ENCODE measurements at regions not wholly inside any gene's neighbourhood (a gene's known extent, or its start where the extent isn't known, plus 50 kb on each side); places are given as distances from the start of the nearest gene placed in this dataset.

- H3K4me3 ChIP-seq (ENCODE audit: insufficient read depth in 1 of 2, low read depth in 1 of 2, low read length in 2 of 2), result no peak overlapping the region
- H2BK120ac ChIP-seq (ENCODE audit: low read depth, low read length), result no peak overlapping the region
- H4K8ac ChIP-seq (ENCODE audit: low read length), result no peak overlapping the region
- DNase-seq, result no peak
- H3K4me2 ChIP-seq (ENCODE audit: low read length, poor library complexity, severe bottlenecking), result no peak overlapping the region
- WGBS, result 75% methylated on average over 15 of the region's 15 CpGs
- H3K9me3 ChIP-seq (ENCODE audit: control insufficient read depth, low read length), result peaks cover 12% of the 10 kb centered on the region
- no peak overlapping the region for H3K23ac ChIP-seq (ENCODE audit: low read length in 2 of 2)
- H3K9ac ChIP-seq (ENCODE audit: low read length), result no peak overlapping the region
- no peak overlapping the region for H3K14ac ChIP-seq (ENCODE audit: low read length in 2 of 2)
- H4K91ac ChIP-seq (ENCODE audit: low read length), result no peak overlapping the region
- H3K79me1 ChIP-seq (replicated peaks; ENCODE audit: low read length, poor library complexity, severe bottlenecking), result no peaks in the 10 kb centered on the region
- no peak overlapping the region for H2BK12ac ChIP-seq (ENCODE audit: low read length in 2 of 2)
- no peak overlapping the region for H3K18ac ChIP-seq (ENCODE audit: low read depth in 1 of 2, low read length in 2 of 2)
- no peak overlapping the region for H3K4ac ChIP-seq (ENCODE audit: low read depth in 1 of 2, low read length in 2 of 2)
- H2AFZ ChIP-seq (ENCODE audit: low read depth, low read length), result no peak overlapping the region
- H3K27me3 ChIP-seq (ENCODE audit: control insufficient read depth in 1 of 2, insufficient read depth in 1 of 2, low read length in 2 of 2), result peaks cover 33 to 70% of the 10 kb centered on the region in 2 experiments
- H2BK15ac ChIP-seq (ENCODE audit: low read depth, poor library complexity, severe bottlenecking), result no peak overlapping the region
- H2BK5ac ChIP-seq (ENCODE audit: low read depth, low read length, poor library complexity, severe bottlenecking), result no peak overlapping the region
- H3K27ac ChIP-seq (ENCODE audit: low read length, poor library complexity, severe bottlenecking), result no peak overlapping the region
- no peaks in the 10 kb centered on the region for H3K4me1 ChIP-seq (ENCODE audit: control insufficient read depth, insufficient read depth, low read depth, low read length)
- H2AK5ac ChIP-seq (ENCODE audit: low read length, severe bottlenecking), result no peak overlapping the region
- no peaks in the 10 kb centered on the region for H3K36me3 ChIP-seq (ENCODE audit: control insufficient read depth in 1 of 2, insufficient read depth in 2 of 2, low read depth in 1 of 2, low read length in 2 of 2)
Measured at GRCh38 chr1:11357276-11357675, 84.3 kb downstream of the UBIAD1 start.

- H3K9me3 ChIP-seq (ENCODE audit: control insufficient read depth, low read length), result peaks cover 8% of the 10 kb centered on the region
- no peak overlapping the region for H2BK12ac ChIP-seq (ENCODE audit: low read length in 2 of 2)
- H3K23ac ChIP-seq (ENCODE audit: low read length in 2 of 2), result no peak overlapping the region
- H3K4ac ChIP-seq (ENCODE audit: low read depth in 1 of 2, low read length in 2 of 2), result no peak overlapping the region
- H3K36me3 ChIP-seq (ENCODE audit: control insufficient read depth in 1 of 2, insufficient read depth in 2 of 2, low read depth in 1 of 2, low read length in 2 of 2), result no peaks in the 10 kb centered on the region
- no peak overlapping the region for H3K27ac ChIP-seq (ENCODE audit: low read length, poor library complexity, severe bottlenecking)
- DNase-seq, result no peak
- H3K9ac ChIP-seq (ENCODE audit: low read length), result no peak overlapping the region
- H4K91ac ChIP-seq (ENCODE audit: low read length), result no peak overlapping the region
- H3K4me1 ChIP-seq (ENCODE audit: control insufficient read depth, insufficient read depth, low read depth, low read length), result no peaks in the 10 kb centered on the region
- no peak overlapping the region for H3K14ac ChIP-seq (ENCODE audit: low read length in 2 of 2)
- H3K18ac ChIP-seq (ENCODE audit: low read depth in 1 of 2, low read length in 2 of 2), result no peak overlapping the region
- no peak overlapping the region for H2BK15ac ChIP-seq (ENCODE audit: low read depth, poor library complexity, severe bottlenecking)
- no peaks in the 10 kb centered on the region for H3K79me1 ChIP-seq (replicated peaks; ENCODE audit: low read length, poor library complexity, severe bottlenecking)
- H2AK5ac ChIP-seq (ENCODE audit: low read length, severe bottlenecking), result no peak overlapping the region
- H2BK120ac ChIP-seq (ENCODE audit: low read depth, low read length), result no peak overlapping the region
- H3K4me2 ChIP-seq (ENCODE audit: low read length, poor library complexity, severe bottlenecking), result no peak overlapping the region
- WGBS, result 68% methylated on average over 6 of the region's 6 CpGs
- no peak overlapping the region for H2BK5ac ChIP-seq (ENCODE audit: low read depth, low read length, poor library complexity, severe bottlenecking)
- peaks cover 33 to 73% of the 10 kb centered on the region in 2 experiments for H3K27me3 ChIP-seq (ENCODE audit: control insufficient read depth in 1 of 2, insufficient read depth in 1 of 2, low read length in 2 of 2)
- no peak overlapping the region for H4K8ac ChIP-seq (ENCODE audit: low read length)
- no peak overlapping the region for H2AFZ ChIP-seq (ENCODE audit: low read depth, low read length)
- no peak overlapping the region for H3K4me3 ChIP-seq (ENCODE audit: insufficient read depth in 1 of 2, low read depth in 1 of 2, low read length in 2 of 2)
Measured at GRCh38 chr1:11358984-11359383, 86.0 kb downstream of the UBIAD1 start.

- no peak overlapping the region for H3K4ac ChIP-seq (ENCODE audit: low read depth in 1 of 2, low read length in 2 of 2)
- H4K8ac ChIP-seq (ENCODE audit: low read length), result no peak overlapping the region
- no peaks in the 10 kb centered on the region for H3K79me1 ChIP-seq (replicated peaks; ENCODE audit: low read length, poor library complexity, severe bottlenecking)
- no peak overlapping the region for H3K27ac ChIP-seq (ENCODE audit: low read length, poor library complexity, severe bottlenecking)
- H2BK5ac ChIP-seq (ENCODE audit: low read depth, low read length, poor library complexity, severe bottlenecking), result no peak overlapping the region
- H2BK120ac ChIP-seq (ENCODE audit: low read depth, low read length), result no peak overlapping the region
- no peak overlapping the region for H3K4me2 ChIP-seq (ENCODE audit: low read length, poor library complexity, severe bottlenecking)
- H3K4me1 ChIP-seq (ENCODE audit: control insufficient read depth, insufficient read depth, low read depth, low read length), result no peaks in the 10 kb centered on the region
- DNase-seq, result no peak
- H2AK5ac ChIP-seq (ENCODE audit: low read length, severe bottlenecking), result no peak overlapping the region
- H2AFZ ChIP-seq (ENCODE audit: low read depth, low read length), result no peak overlapping the region
- H2BK12ac ChIP-seq (ENCODE audit: low read length in 2 of 2), result no peak overlapping the region
- no peak overlapping the region for H3K9ac ChIP-seq (ENCODE audit: low read length)
- no peak overlapping the region for H3K4me3 ChIP-seq (ENCODE audit: insufficient read depth in 1 of 2, low read depth in 1 of 2, low read length in 2 of 2)
- H3K9me3 ChIP-seq (ENCODE audit: control insufficient read depth, low read length), result no peaks in the 10 kb centered on the region
- no peak overlapping the region for H3K18ac ChIP-seq (ENCODE audit: low read depth in 1 of 2, low read length in 2 of 2)
- H4K91ac ChIP-seq (ENCODE audit: low read length), result no peak overlapping the region
- no peaks in the 10 kb centered on the region for H3K36me3 ChIP-seq (ENCODE audit: control insufficient read depth in 1 of 2, insufficient read depth in 2 of 2, low read depth in 1 of 2, low read length in 2 of 2)
- no peak overlapping the region for H2BK15ac ChIP-seq (ENCODE audit: low read depth, poor library complexity, severe bottlenecking)
- peaks cover 12 to 44% of the 10 kb centered on the region in 2 experiments for H3K27me3 ChIP-seq (ENCODE audit: control insufficient read depth in 1 of 2, insufficient read depth in 1 of 2, low read length in 2 of 2)
- no peak overlapping the region for H3K14ac ChIP-seq (ENCODE audit: low read length in 2 of 2)
- H3K23ac ChIP-seq (ENCODE audit: low read length in 2 of 2), result no peak overlapping the region
- 70% methylated on average over 16 of the region's 16 CpGs for WGBS
Measured at GRCh38 chr1:11362547-11363021, 89.6 kb downstream of the UBIAD1 start.

- Histone ChIP-seq H2AK5ac (ENCODE audit: low read length, severe bottlenecking) (no peak overlapping the region), H4K8ac (ENCODE audit: low read length) (no peak overlapping the region), H4K91ac (ENCODE audit: low read length) (no peak overlapping the region), H3K36me3 (ENCODE audit: control insufficient read depth in 1 of 2, insufficient read depth in 2 of 2, low read depth in 1 of 2, low read length in 2 of 2) (no peaks in the 10 kb centered on the region), H3K14ac (ENCODE audit: low read length in 2 of 2) (no peak overlapping the region), H2BK5ac (ENCODE audit: low read depth, low read length, poor library complexity, severe bottlenecking) (no peak overlapping the region), H2BK120ac (ENCODE audit: low read depth, low read length) (no peak overlapping the region), H3K18ac (ENCODE audit: low read depth in 1 of 2, low read length in 2 of 2) (no peak overlapping the region), H3K79me1 (replicated peaks; ENCODE audit: low read length, poor library complexity, severe bottlenecking) (no peaks in the 10 kb centered on the region), H2AFZ (ENCODE audit: low read depth, low read length) (no peak overlapping the region), H3K4ac (ENCODE audit: low read depth in 1 of 2, low read length in 2 of 2) (no peak overlapping the region), H3K27ac (ENCODE audit: low read length, poor library complexity, severe bottlenecking) (no peak overlapping the region), H3K23ac (ENCODE audit: low read length in 2 of 2) (no peak overlapping the region), H3K9me3 (ENCODE audit: control insufficient read depth, low read length) (no peaks in the 10 kb centered on the region), H2BK12ac (ENCODE audit: low read length in 2 of 2) (no peak overlapping the region), H3K4me2 (ENCODE audit: low read length, poor library complexity, severe bottlenecking) (no peak overlapping the region), H3K4me1 (ENCODE audit: control insufficient read depth, insufficient read depth, low read depth, low read length) (no peaks in the 10 kb centered on the region), H3K9ac (ENCODE audit: low read length) (no peak overlapping the region), H3K4me3 (ENCODE audit: insufficient read depth in 1 of 2, low read depth in 1 of 2, low read length in 2 of 2) (no peak overlapping the region), H2BK15ac (ENCODE audit: low read depth, poor library complexity, severe bottlenecking) (no peak overlapping the region), H3K27me3 (ENCODE audit: control insufficient read depth in 1 of 2, insufficient read depth in 1 of 2, low read length in 2 of 2) (peaks cover 3 to 31% of the 10 kb centered on the region in 2 experiments)
- DNase-seq, result no peak
- 66% methylated on average over 6 of the region's 7 CpGs for WGBS
Measured at GRCh38 chr1:11364170-11364569, 91.2 kb downstream of the UBIAD1 start.
